ENCODE measurements at regions not wholly inside any gene's neighbourhood (a gene's known extent, or its start where the extent isn't known, plus 50 kb on each side); places are given as distances from the start of the nearest gene placed in this dataset.

DNA sequence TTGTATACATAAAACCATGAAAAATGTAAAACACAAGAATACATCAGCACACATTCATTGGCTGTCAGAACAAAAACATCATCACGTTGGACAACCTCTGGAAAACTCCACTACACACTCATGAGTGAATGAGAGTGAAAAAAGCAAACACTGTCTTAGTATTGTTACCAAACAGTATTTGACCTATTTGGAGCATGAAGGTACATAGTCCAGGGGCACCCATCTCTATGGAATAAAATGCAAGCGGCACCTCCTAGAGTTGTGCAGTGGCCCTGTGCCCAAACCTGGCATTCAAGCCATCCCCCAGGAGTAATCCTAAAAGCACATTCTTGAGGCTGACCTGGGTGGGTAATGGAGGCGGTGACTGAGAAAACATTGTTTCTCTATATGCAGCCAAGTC is 67.0 kb upstream of the SOD1 start:
- TF ChIP-seq, protein P1, sequence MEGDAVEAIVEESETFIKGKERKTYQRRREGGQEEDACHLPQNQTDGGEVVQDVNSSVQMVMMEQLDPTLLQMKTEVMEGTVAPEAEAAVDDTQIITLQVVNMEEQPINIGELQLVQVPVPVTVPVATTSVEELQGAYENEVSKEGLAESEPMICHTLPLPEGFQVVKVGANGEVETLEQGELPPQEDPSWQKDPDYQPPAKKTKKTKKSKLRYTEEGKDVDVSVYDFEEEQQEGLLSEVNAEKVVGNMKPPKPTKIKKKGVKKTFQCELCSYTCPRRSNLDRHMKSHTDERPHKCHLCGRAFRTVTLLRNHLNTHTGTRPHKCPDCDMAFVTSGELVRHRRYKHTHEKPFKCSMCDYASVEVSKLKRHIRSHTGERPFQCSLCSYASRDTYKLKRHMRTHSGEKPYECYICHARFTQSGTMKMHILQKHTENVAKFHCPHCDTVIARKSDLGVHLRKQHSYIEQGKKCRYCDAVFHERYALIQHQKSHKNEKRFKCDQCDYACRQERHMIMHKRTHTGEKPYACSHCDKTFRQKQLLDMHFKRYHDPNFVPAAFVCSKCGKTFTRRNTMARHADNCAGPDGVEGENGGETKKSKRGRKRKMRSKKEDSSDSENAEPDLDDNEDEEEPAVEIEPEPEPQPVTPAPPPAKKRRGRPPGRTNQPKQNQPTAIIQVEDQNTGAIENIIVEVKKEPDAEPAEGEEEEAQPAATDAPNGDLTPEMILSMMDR (IDR thresholded peaks at IDR 0.05), result no peak
- TF ChIP-seq POLR2A (IDR thresholded peaks at IDR 0.05), result no peak
